GM18499 (cell line): ENCODE measurements at regions not wholly inside any gene's neighbourhood (a gene's known extent, or its start where the extent isn't known, plus 50 kb on each side); places are given as distances from the start of the nearest gene placed in this dataset.
"Not testable (repeated sequence)": the region's sequence is repeated elsewhere in the genome, so short reads cannot be mapped to it uniquely, and the experiment has no call there.

Experiments
- ATAC-seq: cut with Tn5 transposase; IDR thresholded peaks from one replicate; pipeline ENCODE4 v1.9.1; 2021; ENCODE audit warnings: moderate number of reproducible peaks; ENCODE audit not compliant: insufficient read depth, unreplicated experiment

- ATAC-seq = not testable (repeated sequence)
These were observed 161.0 kb downstream of the TMEM121 start for GRCh38 chr14:105687171-105688022.

GRCh38 chr14:105688023-105688351 is 161.6 kb downstream of the TMEM121 start:
- ATAC-seq = not testable (repeated sequence)

GRCh38 chr14:105688664-105689221 is 162.4 kb downstream of the TMEM121 start:
- ATAC-seq = not testable (repeated sequence)

- no peak for ATAC-seq
These were observed 163.3 kb downstream of the TMEM121 start for GRCh38 chr14:105689722-105690121.

- ATAC-seq = no peak
These were observed 164.3 kb downstream of the TMEM121 start for GRCh38 chr14:105690671-105691070.

- ATAC-seq = not testable (repeated sequence)
These were observed 165.1 kb downstream of the TMEM121 start for GRCh38 chr14:105691321-105692109.

- ATAC-seq = not testable (repeated sequence)
These were observed 165.8 kb downstream of the TMEM121 start for GRCh38 chr14:105692110-105692685.

GRCh38 chr14:105694961-105695360 is 168.6 kb downstream of the TMEM121 start:
- ATAC-seq = no peak

GRCh38 chr14:105696388-105696787 is 170.0 kb downstream of the TMEM121 start:
- ATAC-seq = peak; percentile 34

- not testable (repeated sequence) for ATAC-seq
These were observed 171.0 kb downstream of the TMEM121 start for GRCh38 chr14:105697414-105697813.

GRCh38 chr14:105697955-105698354 is 171.6 kb downstream of the TMEM121 start:
- not testable (repeated sequence) for ATAC-seq

GRCh38 chr14:105698940-105699556 is 172.7 kb downstream of the TMEM121 start:
- ATAC-seq = not testable (repeated sequence)

GRCh38 chr14:105699706-105700105 is 173.3 kb downstream of the TMEM121 start:
- ATAC-seq = not testable (repeated sequence)

GRCh38 chr14:105700146-105700545 is 173.8 kb downstream of the TMEM121 start:
- not testable (repeated sequence) for ATAC-seq

- no peak for ATAC-seq
These were observed 174.4 kb downstream of the TMEM121 start for GRCh38 chr14:105700622-105701288.

GRCh38 chr14:105701456-105702274 is 175.3 kb downstream of the TMEM121 start:
- ATAC-seq = no peak

- no peak for ATAC-seq
These were observed 176.0 kb downstream of the TMEM121 start for GRCh38 chr14:105702275-105702817.

- ATAC-seq = not testable (repeated sequence)
These were observed 176.8 kb downstream of the TMEM121 start for GRCh38 chr14:105703044-105703665.
